Lung (tissue), 11 donors: ENCODE measurements at regions not wholly inside any gene's neighbourhood (a gene's known extent, or its start where the extent isn't known, plus 50 kb on each side); places are given as distances from the start of the nearest gene placed in this dataset.

Experiments used
- ATAC-seq: fragments of 200-7000 bp; cut with Tn5 transposase; one replicate; pipeline ENCODE4 v1.9.1; 2020; ENCODE audit warnings: moderate number of reproducible peaks; ENCODE audit not compliant: insufficient read depth, low FRiP score
- DNase-seq, 3 donors: peaks; one replicate each; pipeline ENCODE4 v3.0.0-alpha.2; 2013 to 2017
- H3K27ac ChIP-seq, 2 donors: one replicate each; pipeline ENCODE4 v1.5.1; 2013; ENCODE audit warnings: mild to moderate bottlenecking in 2 of 2, moderate library complexity in 2 of 2, control low read depth in 1 of 2, inconsistent platforms in 1 of 2, low read depth in 1 of 2, low read length in 1 of 2
- H3K27me3 ChIP-seq, 3 donors: one replicate each; pipeline ENCODE4 v1.5.1; 2013; ENCODE audit warnings: low read length in 2 of 3; ENCODE audit not compliant: control insufficient read depth in 3 of 3, insufficient read depth in 3 of 3
- H3K36me3 ChIP-seq, 4 donors: one replicate each; pipeline ENCODE4 v1.5.1; 2013; ENCODE audit warnings: low read length in 4 of 4, mild to moderate bottlenecking in 1 of 4, moderate library complexity in 1 of 4; ENCODE audit not compliant: control insufficient read depth in 4 of 4, insufficient read depth in 4 of 4
- H3K4me1 ChIP-seq, 5 donors: one replicate each; pipeline ENCODE4 v1.5.1; 2013; ENCODE audit warnings: low read length in 5 of 5, mild to moderate bottlenecking in 2 of 5, moderate library complexity in 1 of 5; ENCODE audit not compliant: control insufficient read depth in 5 of 5, insufficient read depth in 5 of 5
- H3K4me3 ChIP-seq: one replicate; pipeline ENCODE4 v1.5.1; 2013; ENCODE audit warnings: mild to moderate bottlenecking, control low read depth, moderate library complexity
- H3K9ac ChIP-seq, 2 donors: one replicate each; pipeline ENCODE4 v1.5.1; 2013; ENCODE audit warnings: low read length in 2 of 2, control low read depth in 1 of 2; ENCODE audit not compliant: insufficient read depth in 1 of 2
- H3K9me3 ChIP-seq, 4 donors: one replicate each; pipeline ENCODE4 v1.5.1; 2013; ENCODE audit warnings: low read length in 3 of 4, mild to moderate bottlenecking in 1 of 4, moderate library complexity in 1 of 4; ENCODE audit not compliant: control insufficient read depth in 4 of 4, insufficient read depth in 3 of 4
- WGBS, 2 donors: extraction: QIAGEN DNeasy Blood & Tissue Kit; methylation state at CpG; one replicate each; pipeline ENCODE4 v1.1.7; 2013; 5-methylcytosine and 5-hydroxymethylcytosine counted together
- TF ChIP-seq, protein P1 (sequence below): IDR thresholded peaks from 2 replicates; pipeline ENCODE4 v1.5.1; 2012; ENCODE audit warnings: mild to moderate bottlenecking; ENCODE audit errors: control extremely low read depth, extremely low read depth
- donor health status: control.
- donor health status: control.
- donor health status: Bipolar disorder and iron deficiency.
- donor health status: healthy.
- donor health status: DM: yes; HTN: yes; CAD: no.

DNA sequence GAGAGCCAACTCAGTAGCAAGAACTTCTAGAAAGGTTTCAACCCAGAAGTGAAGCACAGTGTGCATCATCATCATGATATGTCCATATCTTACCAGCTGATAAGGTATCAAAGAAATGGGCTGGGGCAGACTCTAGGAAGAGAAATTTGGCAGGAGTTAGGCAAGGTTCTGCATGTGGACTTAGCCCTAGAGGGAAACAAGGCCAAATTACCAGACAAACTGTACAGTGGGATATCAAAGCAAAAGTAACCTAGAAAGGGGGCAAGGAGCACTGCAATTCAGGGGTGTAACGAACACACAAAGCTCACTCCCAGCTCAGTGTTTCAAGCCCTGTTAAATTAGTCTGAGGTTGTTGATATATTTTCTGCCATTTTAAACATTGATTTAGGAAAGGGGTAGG is 407.4 kb downstream of the SMARCA1 start:
- H3K4me3 ChIP-seq: no peak overlapping the region
- H3K9ac ChIP-seq: no peak overlapping the region
- DNase-seq (no peak), ATAC-seq (no peak)
- peaks cover 0 to 2% (median 0%) of the 10 kb centered on the region in 3 donors for H3K27me3 ChIP-seq
- 68 to 94% methylated on average over 1 of the region's 1 CpG for WGBS, 2 donors
- TF ChIP-seq, protein P1, sequence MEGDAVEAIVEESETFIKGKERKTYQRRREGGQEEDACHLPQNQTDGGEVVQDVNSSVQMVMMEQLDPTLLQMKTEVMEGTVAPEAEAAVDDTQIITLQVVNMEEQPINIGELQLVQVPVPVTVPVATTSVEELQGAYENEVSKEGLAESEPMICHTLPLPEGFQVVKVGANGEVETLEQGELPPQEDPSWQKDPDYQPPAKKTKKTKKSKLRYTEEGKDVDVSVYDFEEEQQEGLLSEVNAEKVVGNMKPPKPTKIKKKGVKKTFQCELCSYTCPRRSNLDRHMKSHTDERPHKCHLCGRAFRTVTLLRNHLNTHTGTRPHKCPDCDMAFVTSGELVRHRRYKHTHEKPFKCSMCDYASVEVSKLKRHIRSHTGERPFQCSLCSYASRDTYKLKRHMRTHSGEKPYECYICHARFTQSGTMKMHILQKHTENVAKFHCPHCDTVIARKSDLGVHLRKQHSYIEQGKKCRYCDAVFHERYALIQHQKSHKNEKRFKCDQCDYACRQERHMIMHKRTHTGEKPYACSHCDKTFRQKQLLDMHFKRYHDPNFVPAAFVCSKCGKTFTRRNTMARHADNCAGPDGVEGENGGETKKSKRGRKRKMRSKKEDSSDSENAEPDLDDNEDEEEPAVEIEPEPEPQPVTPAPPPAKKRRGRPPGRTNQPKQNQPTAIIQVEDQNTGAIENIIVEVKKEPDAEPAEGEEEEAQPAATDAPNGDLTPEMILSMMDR: no peak
- H3K36me3 ChIP-seq: no peaks in the 10 kb centered on the region
- no peaks in the 10 kb centered on the region for H3K4me1 ChIP-seq
- no peak overlapping the region for H3K27ac ChIP-seq
- H3K9me3 ChIP-seq: no peaks in the 10 kb centered on the region

DNA sequence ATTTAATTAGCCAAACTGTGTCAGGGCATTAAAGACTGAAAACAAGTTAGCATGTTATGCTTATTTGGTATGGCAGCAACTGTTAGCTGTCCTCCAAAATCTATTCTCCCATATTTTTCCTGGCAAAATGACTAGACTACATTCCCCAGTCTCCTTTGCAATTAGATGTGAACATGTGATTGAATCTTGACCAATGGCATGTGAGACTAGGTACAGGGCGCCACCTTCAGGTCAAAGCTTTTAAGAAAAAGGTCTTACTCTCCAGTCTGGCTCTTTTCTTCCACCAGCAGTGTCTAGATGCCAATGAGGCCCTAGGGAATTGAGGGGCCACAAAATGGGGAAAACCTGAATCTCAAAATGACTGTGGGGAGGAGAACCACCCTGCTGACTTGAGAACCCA is 408.2 kb downstream of the SMARCA1 start:
- Histone ChIP-seq H3K4me3 (no peak overlapping the region), H3K4me1 (no peaks in the 10 kb centered on the region), H3K36me3 (no peaks in the 10 kb centered on the region), H3K9me3 (no peaks in the 10 kb centered on the region), H3K9ac (no peak overlapping the region), H3K27ac (no peak overlapping the region), H3K27me3 (peaks cover 0 to 2% (median 0%) of the 10 kb centered on the region in 3 donors)
- TF ChIP-seq, protein P1: no peak
- no peak for ATAC-seq
- peak in 2 of 3 donors; percentile 11 to 25 for DNase-seq
- WGBS, 2 donors: 33 to 57% methylated on average over 1 of the region's 1 CpG

DNA sequence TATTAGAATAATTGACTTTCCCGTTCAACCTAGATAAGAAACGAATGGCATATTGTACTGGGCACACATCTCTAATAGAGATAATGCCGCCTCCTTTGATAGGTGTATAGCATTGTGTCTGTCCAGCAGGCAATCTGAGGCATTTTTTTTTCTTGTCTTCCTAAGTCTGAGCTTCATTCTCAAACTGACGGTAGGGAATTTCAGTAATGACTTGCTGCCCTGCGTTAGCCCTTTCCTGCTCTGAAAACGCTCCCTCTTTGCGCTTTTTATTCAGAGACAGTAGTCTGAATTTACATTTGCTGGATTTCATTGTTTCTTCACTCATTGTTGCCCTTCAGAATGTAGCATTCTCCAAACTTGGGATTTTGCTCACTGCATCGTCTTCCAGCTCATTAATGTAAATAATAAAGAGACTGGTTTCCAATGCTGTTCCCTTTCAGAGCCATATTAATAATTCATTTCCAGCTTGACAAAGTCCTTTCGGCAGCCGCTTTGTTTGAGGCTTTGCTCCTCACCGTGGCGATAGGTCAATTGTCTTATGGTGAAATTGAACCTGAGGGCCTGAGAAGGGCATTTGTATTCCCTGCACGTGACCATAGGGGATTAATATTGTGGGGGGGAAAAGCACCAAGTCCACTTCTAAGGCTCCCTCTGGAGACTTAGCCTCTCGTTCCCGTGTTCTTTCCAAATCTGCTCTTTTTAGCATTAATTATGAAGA is 412.1 kb downstream of the SMARCA1 start:
- no peak for DNase-seq
- ATAC-seq: no peak
- no peak overlapping the region for H3K4me3 ChIP-seq
- 79 to 88% methylated on average over 15 of the region's 15 CpGs for WGBS, 2 donors
- H3K9me3 ChIP-seq: no peaks in the 10 kb centered on the region
- H3K9ac ChIP-seq: no peak overlapping the region
- peaks cover 0 to 2% (median 0%) of the 10 kb centered on the region in 3 donors for H3K27me3 ChIP-seq
- no peaks in the 10 kb centered on the region for H3K36me3 ChIP-seq
- H3K4me1 ChIP-seq: no peaks in the 10 kb centered on the region
- TF ChIP-seq, protein P1: no peak
- H3K27ac ChIP-seq: no peak overlapping the region

DNA sequence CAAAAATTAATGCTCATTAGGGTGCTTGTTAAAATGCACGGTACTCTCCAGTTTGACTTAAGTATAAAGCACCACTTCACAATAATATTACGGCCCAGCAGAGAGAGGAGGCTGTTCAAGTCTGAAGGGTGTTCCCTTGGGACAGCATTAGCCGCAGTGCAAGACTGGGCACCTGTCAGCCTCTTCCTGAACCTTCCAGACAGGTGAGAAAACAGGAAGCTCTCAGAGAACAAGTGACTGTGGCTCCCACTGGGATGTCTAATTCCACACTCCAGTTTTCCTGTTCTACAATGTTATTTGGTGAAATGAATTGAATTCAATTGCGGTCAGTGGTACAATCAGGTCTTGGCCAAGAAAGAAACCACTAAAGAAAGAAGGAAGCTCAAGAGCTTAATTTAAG is 414.4 kb downstream of the SMARCA1 start:
- no peak overlapping the region for H3K9ac ChIP-seq
- no peaks in the 10 kb centered on the region for H3K4me1 ChIP-seq
- H3K9me3 ChIP-seq: no peaks in the 10 kb centered on the region
- no peaks in the 10 kb centered on the region for H3K36me3 ChIP-seq
- no peak overlapping the region for H3K27ac ChIP-seq
- DNase-seq (no peak), ATAC-seq (no peak)
- TF ChIP-seq, protein P1: no peak
- H3K4me3 ChIP-seq: no peak overlapping the region
- peaks cover 0 to 6% (median 0%) of the 10 kb centered on the region in 3 donors for H3K27me3 ChIP-seq
- 80 to 81% methylated on average over 4 of the region's 4 CpGs for WGBS, 2 donors
